Motor neuron (in vitro differentiated cells): ENCODE measurements at regions not wholly inside any gene's neighbourhood (a gene's known extent, or its start where the extent isn't known, plus 50 kb on each side); places are given as distances from the start of the nearest gene placed in this dataset.
"Not testable (repeated sequence)": the region's sequence is repeated elsewhere in the genome, so short reads cannot be mapped to it uniquely, and the experiment has no call there.

Experiments
- ATAC-seq, 8 experiments: fragments of 200-7000 bp; cut with Tn5 transposase; replicated peaks in 6 of 8; 2 replicates each; pipeline ENCODE4 v1.8.0; 2021; ENCODE audit warnings: mild to moderate bottlenecking in 8 of 8, moderate library complexity in 8 of 8
- H3K27ac ChIP-seq, 2 donors: fragments of 250-450 bp; sonication (Bioruptor Pico); 2 replicates each; pipeline ENCODE4 v1.9.0; 2021; ENCODE audit warnings: antibody characterized with exemption in 2 of 2, mild to moderate bottlenecking in 2 of 2, moderate library complexity in 1 of 2
- H3K4me1 ChIP-seq, 2 donors: fragments of 250-450 bp; sonication (Bioruptor Pico); replicated peaks in 1 of 2; 2 replicates each; pipeline ENCODE4 v1.6.1; 2021; ENCODE audit warnings: antibody characterized with exemption in 2 of 2, mild to moderate bottlenecking in 2 of 2, moderate library complexity in 1 of 2
- H3K4me3 ChIP-seq, 5 donors: fragments of 250-450 bp; sonication (Bioruptor Pico); 2 replicates each; pipeline ENCODE4 v1.9.0; 2021; ENCODE audit warnings: antibody characterized with exemption in 5 of 5, mild to moderate bottlenecking in 5 of 5, moderate library complexity in 4 of 5
- WGBS, 10 experiments: fragments of 450-650 bp; shearing (Covaris generic); methylation state at CpG; one replicate each; pipeline ENCODE4 v1.0.0; 2022; 5-methylcytosine and 5-hydroxymethylcytosine counted together
- in situ Hi-C, 9 experiments: fragments of 400-800 bp; cut with MboI; loops; one replicate each; pipeline ENCODE4 v1.15.0; 2021; ENCODE audit warnings: low sequenced_read_pairs in 9 of 9, low pct_unique_long_range_greater_than_20kb in 2 of 9; ENCODE audit not compliant: unreplicated experiment in 9 of 9

DNA sequence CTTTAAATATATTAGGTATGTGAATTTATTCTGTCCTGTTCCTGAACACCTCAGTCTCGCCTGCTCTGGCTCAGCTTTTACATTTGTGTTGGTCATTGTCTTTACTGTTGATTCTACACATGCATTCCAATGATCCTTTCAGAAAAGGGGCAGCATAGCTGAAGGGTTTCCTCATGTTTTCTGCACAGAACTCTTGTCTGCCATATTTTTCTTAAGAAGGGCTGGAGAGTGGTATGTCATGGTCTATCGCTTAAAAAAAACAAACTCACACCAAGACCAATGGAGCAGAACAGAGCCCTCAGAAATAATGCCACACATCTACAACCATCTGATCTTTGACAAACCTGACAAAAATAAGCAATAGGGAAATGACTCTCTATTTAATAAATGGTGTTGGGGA lies 215.8 kb upstream of the HSFY2 start:
- in situ Hi-C loops = loop anchor here in 1 of 9 experiments (25.0 kb wide), 1 partner anchor 98 kb away; no protein-coding TSS in a partner anchor

DNA sequence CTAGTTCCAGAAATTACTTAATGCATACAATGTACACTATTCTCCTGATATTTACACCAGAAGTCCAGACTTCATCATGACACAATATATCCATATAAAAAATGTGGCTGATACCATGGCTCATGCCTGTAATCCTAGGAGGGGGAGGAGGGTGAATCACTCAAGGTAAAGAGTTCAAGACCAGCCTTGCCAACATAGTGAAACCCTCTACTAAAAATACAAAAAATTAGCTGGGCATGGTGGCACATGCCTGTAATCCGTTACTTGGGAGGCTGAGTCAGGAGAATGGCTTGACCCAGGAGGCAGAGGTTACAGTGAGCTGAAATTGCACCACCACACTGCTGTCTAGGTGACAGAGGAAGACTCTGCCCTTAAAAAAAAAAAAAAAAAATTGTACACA lies 192.5 kb upstream of the HSFY2 start:
- no peak for ATAC-seq
- WGBS, 10 experiments = 100% methylated on average over 1 of the region's 1 CpG; no CpG with 5 or more reads in 9 of the 10 experiments
- no peaks in the 10 kb centered on the region for H3K4me1 ChIP-seq
- in situ Hi-C loops = no loop called here
- no peak overlapping the region for H3K27ac ChIP-seq
- no peak overlapping the region for H3K4me3 ChIP-seq

More for the DNA sequence above, 215.8 kb upstream of the HSFY2 start:
- WGBS, 10 experiments = 83 to 100% (median 94%) methylated on average over 1 of the region's 2 CpGs; no CpG with 5 or more reads in 6 of the 10 experiments
- no peaks in the 10 kb centered on the region for H3K4me1 ChIP-seq
- no peak overlapping the region for H3K4me3 ChIP-seq
- ATAC-seq = no peak
- no peak overlapping the region for H3K27ac ChIP-seq

DNA sequence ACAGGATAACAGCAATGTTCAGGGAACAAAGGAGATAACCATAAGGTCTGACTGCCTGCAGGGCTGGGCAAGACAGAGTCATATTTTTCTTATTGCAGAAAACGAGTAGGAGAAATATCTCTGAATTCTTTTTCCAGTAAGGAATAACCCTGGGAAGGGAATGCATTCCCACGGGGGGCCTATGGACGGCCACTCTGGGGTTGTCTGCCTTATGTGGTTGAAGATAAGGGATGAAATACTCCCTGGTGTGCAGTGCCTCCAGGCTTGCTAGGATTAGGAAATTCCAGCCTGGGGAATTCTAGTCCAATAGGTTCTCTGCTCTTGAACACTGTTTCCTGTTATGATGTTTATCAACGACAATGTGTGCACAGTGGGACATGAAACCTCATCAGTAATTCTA lies 185.3 kb upstream of the HSFY2 start:
- Histone ChIP-seq H3K4me3 (no peak overlapping the region), H3K4me1 (peaks cover 0 to 4% of the 10 kb centered on the region in 2 donors), H3K27ac (no peak overlapping the region)
- ATAC-seq = peak in 1 of 8 experiments; percentile 45
- WGBS, 10 experiments = no CpG with 5 or more reads among the region's 4 CpGs
- in situ Hi-C loops = no loop called here

DNA sequence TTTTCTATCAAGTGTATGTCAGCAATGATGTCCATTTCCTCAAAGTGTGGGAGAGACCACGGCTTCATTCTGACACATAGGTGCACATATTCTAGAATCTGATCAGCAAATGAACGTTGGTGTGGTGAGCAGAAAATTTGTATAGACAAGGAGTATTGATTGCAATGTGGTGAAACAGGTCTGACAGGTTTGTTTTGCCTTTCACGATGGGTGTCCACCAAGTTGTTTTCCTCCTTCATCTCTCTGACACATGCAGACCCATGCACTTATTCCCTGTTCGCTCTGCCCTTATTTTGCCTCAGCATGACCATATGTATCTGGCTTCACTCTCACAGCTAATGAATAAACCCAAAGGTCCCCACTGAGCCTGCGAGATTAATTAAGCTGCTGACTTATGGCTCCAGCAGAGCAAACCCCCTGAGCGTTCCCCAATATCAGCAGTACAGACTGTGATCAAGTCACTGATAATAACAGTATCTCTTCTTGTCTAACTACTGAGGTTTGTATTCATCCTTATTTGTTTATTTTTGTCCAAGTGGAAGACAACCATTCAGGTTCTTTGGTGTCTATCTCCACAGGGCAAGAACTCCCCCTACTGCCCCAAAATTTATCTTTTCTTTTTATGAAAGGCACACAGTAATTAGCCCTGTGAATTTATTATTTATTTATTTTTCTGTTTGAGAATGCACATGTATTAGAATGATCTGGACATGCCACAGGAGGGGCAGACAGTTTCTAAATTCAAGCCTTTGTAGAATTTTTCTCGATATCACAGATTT lies 178.3 kb upstream of the HSFY2 start:
- Histone ChIP-seq H3K4me1 (peaks cover 0 to 13% of the 10 kb centered on the region in 2 donors), H3K27ac (no peak overlapping the region), H3K4me3 (no peak overlapping the region)
- peak in 1 of 8 experiments; percentile 41 for ATAC-seq
- WGBS, 10 experiments = 70 to 100% (median 100%) methylated on average over 1 to 2 of the region's 7 CpGs; no CpG with 5 or more reads in 6 of the 10 experiments
- in situ Hi-C loops = no loop called here

DNA sequence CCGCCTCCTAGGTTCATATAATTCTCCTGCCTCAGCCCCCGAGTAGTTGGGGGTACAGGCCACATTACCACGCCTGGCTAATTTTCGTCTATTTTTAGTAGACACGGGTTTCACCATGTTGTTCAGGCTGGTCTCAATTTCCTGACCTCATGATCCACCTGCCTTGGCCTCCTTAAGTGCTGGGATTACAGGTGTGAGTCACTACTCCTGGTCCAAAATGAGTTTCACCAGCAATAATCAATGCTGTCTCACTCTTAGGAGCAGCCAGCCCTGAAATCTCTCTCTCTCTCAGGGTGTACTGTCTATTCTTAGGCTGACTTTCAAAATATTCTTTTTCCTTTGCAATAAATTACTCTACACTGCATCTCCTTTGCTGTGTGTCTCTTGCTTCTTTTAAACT lies 177.5 kb upstream of the HSFY2 start:
- no CpG with 5 or more reads among the region's 5 CpGs for WGBS, 10 experiments
- Histone ChIP-seq H3K27ac (no peak overlapping the region), H3K4me1 (peaks cover 0 to 13% of the 10 kb centered on the region in 2 donors), H3K4me3 (no peak overlapping the region)
- in situ Hi-C loops = no loop called here
- no peak for ATAC-seq

DNA sequence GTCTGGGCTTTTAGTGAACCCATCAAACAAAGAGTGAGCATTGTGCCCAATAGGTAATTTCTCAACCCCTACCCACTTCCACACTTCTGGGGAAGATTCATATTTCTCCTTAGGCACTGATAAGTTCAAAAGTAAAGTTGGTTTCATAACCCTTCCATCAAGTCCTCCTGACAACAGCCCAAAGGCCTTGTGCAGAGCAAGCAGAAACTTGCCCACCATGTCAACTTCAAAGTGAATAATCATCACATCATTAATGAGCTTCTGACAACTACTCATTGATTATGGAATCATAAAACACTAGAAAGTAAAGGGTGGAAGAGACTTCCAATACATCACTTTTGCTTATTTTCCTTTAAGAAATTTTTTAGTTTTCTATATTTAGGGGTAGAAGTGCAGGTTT lies 163.3 kb upstream of the HSFY2 start:
- Histone ChIP-seq H3K4me3 (no peak overlapping the region), H3K4me1 (no peaks in the 10 kb centered on the region), H3K27ac (no peak overlapping the region)
- in situ Hi-C loops = no loop called here
- no peak for ATAC-seq

DNA sequence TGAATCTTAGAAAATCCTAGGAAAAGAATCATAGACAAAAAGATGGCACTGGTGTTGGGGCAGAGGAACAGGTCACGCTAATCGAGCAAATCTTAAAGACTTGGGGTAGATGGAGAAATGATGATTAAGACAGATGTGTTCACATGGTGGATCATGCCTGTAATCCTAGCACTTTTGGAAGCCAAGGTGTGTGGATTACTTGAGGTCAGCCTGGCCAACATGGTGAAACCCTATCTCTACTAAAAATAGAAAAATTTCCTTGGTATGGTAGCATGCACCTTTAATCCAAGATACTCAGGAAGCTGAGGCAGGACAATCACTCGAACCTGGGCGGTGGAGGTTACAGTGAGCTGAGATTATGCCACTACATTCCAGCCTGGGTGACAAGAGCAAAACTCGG lies 145.7 kb upstream of the HSFY2 start:
- no peaks in the 10 kb centered on the region for H3K4me1 ChIP-seq
- in situ Hi-C loops = no loop called here
- WGBS, 10 experiments = 94 to 100% (median 98%) methylated on average over 1 to 3 of the region's 5 CpGs; no CpG with 5 or more reads in 6 of the 10 experiments

DNA sequence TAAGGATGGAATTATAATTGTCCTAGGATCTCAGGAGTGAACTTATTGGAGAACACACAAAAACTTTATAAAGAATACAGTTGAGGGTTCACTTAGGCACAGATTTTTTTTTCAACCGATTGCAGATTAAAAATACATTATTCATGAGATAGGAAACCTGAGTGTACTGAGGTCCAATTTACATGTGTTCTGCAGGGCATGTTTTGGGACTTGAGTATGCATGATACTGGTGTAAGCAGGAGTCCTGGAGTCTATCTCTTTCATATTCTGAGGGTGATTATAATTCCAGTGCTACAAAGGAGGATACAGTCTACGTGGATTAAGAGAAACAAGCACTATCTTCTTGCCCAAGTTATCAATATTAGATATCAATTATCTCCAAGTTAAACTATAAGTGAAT lies 139.3 kb upstream of the HSFY2 start:
- 0 to 80% (median 60%) methylated on average over 1 to 2 of the region's 2 CpGs; no CpG with 5 or more reads in 7 of the 10 experiments for WGBS, 10 experiments
- in situ Hi-C loops = no loop called here
- H3K4me3 ChIP-seq = no peak overlapping the region
- H3K4me1 ChIP-seq = no peaks in the 10 kb centered on the region
- H3K27ac ChIP-seq = no peak overlapping the region
- peak in 3 of 8 experiments; percentile 66 to 92 (median 85) for ATAC-seq

More for the DNA sequence above, 145.7 kb upstream of the HSFY2 start:
- ATAC-seq = no peak
- no peak overlapping the region for H3K4me3 ChIP-seq
- H3K27ac ChIP-seq = no peak overlapping the region

DNA sequence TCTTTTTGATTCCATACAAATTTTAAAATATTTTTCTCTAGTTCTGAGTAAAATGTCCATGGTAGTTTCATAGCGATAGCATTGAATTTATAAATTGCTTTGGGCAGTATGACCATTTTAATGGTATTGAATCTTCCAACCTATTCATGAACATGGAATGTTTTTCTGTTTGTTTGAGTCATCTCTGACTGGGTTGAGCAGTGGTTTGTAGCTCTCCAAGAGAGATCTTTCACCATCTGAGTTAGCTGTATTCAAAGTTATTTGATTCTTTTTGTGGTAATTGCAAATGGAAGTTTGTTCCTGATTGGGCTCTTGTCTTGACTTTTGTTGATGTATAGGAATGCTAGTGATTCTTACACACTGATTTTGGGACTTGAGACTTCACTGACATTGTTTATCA lies 136.3 kb upstream of the HSFY2 start:
- H3K27ac ChIP-seq = no peak overlapping the region
- in situ Hi-C loops = no loop called here
- 100% methylated on average over 1 of the region's 1 CpG; no CpG with 5 or more reads in 9 of the 10 experiments for WGBS, 10 experiments

DNA sequence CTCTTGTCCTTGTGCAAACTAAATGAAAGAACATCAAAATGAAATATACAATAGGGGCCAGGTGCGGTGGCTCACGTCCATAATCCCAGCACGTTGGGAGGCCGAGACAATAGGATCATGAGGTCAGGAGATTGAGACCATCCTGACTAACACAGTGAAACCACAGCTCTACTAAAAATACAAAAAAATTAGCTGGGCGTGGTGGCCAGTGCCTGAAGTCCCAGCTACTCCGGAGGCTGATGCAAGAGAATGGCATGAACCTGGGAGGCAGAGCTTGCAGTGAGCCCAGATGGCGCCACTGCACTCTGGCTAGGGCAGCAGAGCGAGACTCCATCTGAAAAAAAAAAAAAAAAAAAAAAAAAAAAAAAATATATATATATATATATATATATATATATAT lies 132.7 kb upstream of the HSFY2 start:
- H3K4me3 ChIP-seq, in situ Hi-C loops, H3K4me1 ChIP-seq, H3K27ac ChIP-seq, ATAC-seq: not testable (repeated sequence)
- no CpG with 5 or more reads among the region's 8 CpGs for WGBS, 10 experiments

More for the DNA sequence above, 136.3 kb upstream of the HSFY2 start:
- Histone ChIP-seq H3K4me1 (no peaks in the 10 kb centered on the region), H3K4me3 (no peak overlapping the region)
- no peak for ATAC-seq

DNA sequence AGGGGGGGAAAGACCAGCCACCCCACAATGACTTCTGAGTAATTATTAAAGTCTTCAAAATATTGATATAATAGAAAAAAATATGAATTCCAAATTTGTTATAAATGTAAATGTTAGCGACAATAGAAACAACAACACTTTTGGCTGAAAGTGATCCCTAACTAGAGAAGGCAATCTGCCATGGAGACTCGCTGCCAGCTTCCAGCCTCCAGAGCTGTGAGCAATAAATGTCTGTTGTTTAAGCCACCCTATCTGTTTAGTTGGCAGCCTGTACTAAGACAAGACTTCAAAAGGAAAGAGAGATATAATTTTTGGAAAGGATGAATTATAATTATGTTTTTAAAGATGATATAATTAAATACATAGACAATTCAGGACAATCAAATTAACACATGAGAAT lies 130.8 kb upstream of the HSFY2 start:
- ATAC-seq = no peak
- in situ Hi-C loops = no loop called here
- H3K27ac ChIP-seq = no peak overlapping the region
- H3K4me1 ChIP-seq = no peaks in the 10 kb centered on the region
- 55 to 100% (median 88%) methylated on average over 1 to 2 of the region's 2 CpGs; no CpG with 5 or more reads in 4 of the 10 experiments for WGBS, 10 experiments
- H3K4me3 ChIP-seq = no peak overlapping the region

DNA sequence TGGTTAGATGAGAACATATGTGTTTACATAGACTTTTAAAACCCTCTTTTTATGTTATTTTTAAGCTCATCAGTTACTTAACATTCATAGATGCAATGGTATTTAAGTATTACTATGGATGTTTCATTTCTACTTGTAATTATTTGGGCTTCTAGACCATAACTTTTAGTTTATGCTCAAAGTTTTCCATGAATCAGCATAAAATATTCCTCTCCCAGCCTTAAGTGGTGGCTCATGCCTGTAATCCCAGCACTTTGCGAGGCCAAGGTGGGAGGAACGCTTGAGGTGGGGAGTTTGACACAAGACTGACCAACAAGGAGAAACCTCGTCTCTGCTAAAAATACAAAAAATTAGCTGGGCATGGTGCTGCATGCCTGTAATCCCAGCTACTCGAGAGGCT lies 118.5 kb upstream of the HSFY2 start:
- no peaks in the 10 kb centered on the region for H3K4me1 ChIP-seq
- in situ Hi-C loops = no loop called here
- 100% methylated on average over 1 of the region's 4 CpGs; no CpG with 5 or more reads in 8 of the 10 experiments for WGBS, 10 experiments

DNA sequence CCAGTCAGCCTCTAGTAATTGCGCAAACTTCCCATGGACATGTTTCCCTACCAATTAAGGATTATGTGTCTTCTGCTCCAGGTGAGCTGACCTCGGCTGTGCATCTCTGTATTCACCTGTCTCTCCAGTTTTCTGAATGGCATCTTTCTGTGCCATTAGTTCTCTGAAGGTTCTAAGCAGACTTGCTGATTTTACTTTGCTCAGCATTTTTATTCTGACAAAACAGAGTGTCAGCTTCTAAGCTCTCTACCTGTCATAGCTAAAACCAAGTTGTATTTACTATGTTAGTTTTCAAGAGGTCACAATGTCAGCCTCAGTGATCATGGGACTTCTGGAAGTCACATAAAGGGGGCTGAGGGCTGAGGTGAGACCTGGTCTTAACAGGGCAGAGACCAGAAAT lies 116.0 kb upstream of the HSFY2 start:
- no peak for ATAC-seq
- 80 to 100% (median 100%) methylated on average over 1 to 2 of the region's 2 CpGs; no CpG with 5 or more reads in 7 of the 10 experiments for whole genome bisulfite sequencing, 10 experiments

More for the DNA sequence above, 118.5 kb upstream of the HSFY2 start:
- ATAC-seq = peak in 1 of 8 experiments; percentile 38
- no peak overlapping the region for H3K27ac ChIP-seq
- no peak overlapping the region for H3K4me3 ChIP-seq

DNA sequence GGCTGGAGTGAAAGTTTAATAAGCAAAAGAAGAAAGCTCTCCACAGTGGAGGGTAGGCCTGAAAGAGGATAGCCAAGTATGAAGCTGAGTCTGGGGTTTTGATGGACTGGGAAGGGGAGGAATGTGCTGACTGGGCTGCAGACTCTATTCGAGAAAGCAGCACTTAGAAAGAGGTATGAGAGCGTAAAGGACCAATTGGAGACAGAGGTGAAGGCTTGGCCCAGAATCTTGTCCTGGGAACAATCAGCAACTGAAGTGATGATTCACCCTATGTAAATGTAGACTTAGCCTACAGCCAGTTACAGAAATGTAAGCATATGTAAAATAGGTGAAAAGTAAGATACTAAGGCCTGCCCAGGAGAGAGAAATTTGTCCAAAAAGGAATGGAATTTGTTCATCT lies 111.2 kb upstream of the HSFY2 start:
- peak; percentile 18 to 99 (median 60) for ATAC-seq
- Histone ChIP-seq H3K4me1 (no peaks in the 10 kb centered on the region), H3K4me3 (no peak overlapping the region), H3K27ac (no peak overlapping the region)
- 0 to 63% methylated on average over 1 to 2 of the region's 2 CpGs; no CpG with 5 or more reads in 8 of the 10 experiments for WGBS, 10 experiments
- in situ Hi-C loops = no loop called here

More for the DNA sequence above, 116.0 kb upstream of the HSFY2 start:
- in situ Hi-C loops = no loop called here
- no peak overlapping the region for H3K27ac ChIP-seq
- no peak overlapping the region for H3K4me3 ChIP-seq
- H3K4me1 ChIP-seq = no peaks in the 10 kb centered on the region
